Endometrium (tissue), 2 donors: ENCODE measurements at regions not wholly inside any gene's neighbourhood (a gene's known extent, or its start where the extent isn't known, plus 50 kb on each side); places are given as distances from the start of the nearest gene placed in this dataset.

ENCODE experiments used
- FAIRE-seq: peaks from 2 replicates; lab custom pipeline; 2012; peaks lifted over from hg19 to GRCh38; lab: Jason Lieb, UNC
- donor health status: control.
- donor health status: control.

DNA sequence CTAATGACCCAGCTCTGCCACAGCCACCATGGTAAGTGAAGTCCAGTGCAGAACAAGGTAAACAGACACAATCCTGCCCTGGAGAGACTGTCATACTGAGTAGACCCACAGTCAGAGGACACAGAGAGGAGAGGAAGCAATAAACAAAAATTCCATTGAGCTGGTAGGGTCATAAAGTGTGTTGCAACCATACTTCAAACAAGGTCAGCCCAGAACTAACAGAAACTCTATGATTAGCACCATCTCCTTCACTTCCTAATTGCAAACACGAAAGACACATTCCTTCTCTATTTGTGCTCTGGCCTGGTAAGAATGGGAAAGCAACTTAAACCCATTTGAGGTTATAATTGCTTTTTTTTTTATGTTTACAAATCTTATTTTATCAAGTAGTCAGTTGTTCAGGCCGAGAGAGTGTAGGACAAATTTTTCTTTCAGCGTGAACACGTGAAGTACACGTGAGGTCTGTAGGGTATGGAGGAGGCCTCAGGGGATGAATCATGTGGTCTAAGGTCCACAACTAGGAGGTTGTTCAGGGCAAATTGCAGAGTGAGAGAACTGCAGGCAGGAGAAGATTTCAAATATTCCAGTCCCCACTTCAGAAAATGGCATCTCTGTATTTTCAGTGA lies 71.4 kb upstream of the GLS start:
- FAIRE-seq, result no peak

DNA sequence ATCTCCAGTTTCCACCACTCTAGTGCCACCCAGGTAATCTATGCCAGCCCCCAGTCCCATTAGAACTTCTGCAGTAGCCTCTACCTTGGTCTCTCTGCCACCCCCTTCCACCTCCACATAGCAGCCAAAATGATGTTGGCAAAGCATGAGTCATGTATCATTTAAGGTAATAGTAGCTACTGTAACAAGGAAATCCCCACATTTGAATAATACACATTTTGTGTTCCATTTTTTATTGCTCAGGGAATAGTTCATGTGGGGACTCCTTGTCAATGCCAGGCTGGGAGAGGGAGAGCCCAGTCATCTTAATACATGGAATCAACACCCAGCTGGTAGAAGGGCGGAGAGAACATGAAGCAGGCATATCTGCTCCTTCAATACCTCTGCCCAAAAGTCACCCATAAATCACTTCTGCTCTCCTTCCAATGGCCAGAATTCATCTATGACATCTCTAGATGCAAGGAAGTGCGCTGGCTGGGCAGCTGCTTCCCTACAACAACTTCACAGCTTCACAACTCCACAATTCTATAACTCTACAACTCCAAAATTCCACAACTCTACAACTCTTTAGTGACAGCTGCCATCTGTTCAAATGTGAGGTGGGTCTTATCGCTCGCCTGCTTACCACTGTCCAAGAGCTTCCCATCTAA lies 70.6 kb upstream of the GLS start:
- FAIRE-seq, result no peak

DNA sequence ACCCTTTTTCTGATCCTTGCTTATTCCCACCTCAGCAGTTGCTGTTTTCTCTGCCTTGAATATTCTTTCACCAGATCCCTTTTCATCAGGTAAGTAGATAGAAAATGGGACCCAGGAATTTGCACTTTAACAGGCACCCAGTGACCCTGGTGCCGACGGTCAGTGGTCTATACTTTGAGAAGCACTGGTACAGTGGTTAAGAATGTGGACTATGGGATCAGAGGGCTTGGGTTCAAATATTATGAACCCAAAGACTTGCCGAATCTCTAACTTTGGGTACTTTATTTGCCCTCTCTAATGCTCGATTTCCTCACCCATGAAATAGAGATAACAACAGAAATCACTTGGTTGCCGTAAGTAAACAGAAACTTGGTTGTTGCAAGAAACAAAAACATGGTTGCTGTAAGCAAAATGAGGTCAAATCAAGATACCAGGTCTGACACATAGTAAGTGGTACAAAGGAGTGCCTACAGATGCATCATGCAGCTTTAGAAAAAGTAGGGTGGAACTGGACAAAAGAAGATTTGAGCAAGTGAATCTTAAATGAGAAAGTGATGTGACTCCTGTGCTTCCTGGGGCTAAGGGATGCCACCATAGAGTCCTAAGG lies 69.5 kb upstream of the GLS start:
- no peak for FAIRE-seq

DNA sequence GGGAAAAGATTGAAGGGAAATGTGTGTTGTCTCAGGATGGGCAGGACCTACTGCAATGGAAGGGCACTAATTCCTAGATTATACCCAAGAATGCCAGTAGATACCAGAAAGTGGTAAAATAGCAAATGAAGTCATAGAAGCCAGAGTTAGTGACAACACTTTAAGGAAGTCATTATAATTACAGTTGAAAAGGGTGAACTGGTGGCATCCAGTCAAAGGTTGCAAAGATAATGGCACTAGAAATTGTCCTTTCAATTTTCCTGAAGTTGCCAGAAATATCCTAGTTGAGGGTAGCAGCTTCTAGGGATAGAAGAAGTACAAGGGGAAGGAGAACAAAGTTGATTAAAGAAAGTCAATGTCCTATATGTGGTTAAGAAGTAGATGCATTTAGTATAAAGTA lies 68.8 kb upstream of the GLS start:
- FAIRE-seq, result no peak

DNA sequence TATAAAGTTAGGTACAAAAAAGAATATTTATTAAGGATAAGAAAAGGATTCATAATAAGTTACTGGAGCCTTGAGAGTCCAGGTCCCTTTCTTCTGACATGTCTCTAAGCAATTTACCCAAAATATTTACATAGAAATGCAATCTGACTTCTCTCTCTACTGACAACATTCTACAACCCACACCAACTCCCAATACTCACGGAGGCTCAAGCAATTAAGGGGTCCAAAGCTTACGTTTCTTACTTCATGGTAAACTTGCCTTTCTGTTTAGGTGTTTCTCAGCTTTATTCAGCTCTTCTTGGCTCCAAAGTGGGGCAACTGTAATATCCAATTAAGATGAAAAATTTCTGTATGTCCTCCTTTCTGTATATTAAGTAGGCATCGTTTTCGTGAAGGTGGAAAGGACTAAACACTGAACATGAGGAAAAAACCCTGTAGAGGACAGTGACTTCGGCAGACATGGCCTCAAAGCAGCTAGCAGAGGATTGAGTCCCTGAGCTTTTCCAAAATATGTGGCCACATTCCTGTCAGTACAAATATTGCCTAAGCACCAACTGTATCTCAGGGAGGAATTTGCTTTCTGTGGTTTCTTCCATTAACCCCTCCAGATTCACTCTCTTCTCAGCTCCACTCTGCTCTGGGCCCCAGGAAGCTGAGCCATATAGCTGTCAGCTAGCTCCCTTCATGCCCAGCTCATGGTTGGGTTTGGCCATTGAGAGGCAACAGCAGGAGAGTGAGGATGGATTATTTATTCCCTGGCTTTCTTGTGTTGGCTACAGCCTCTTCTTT lies 67.9 kb upstream of the GLS start:
- no peak for FAIRE-seq

DNA sequence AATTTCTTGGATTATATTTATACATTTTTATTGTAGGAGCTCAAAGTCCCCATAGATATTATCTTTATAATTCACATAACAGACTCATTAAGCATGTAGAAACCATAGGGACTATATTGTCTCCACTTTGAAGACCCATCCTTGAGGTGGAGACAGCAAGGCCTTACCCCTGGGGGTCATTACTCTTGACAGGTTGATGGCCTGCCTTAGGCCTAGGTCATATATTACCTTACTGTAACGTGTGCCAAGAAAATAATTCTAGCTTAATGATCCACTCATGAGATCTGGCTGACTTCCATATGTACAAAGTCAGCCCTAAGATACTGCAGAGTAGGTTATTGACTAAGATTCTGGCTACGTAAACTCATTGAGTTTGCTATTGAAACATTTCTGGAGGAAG lies 65.4 kb upstream of the GLS start:
- no peak for FAIRE-seq

DNA sequence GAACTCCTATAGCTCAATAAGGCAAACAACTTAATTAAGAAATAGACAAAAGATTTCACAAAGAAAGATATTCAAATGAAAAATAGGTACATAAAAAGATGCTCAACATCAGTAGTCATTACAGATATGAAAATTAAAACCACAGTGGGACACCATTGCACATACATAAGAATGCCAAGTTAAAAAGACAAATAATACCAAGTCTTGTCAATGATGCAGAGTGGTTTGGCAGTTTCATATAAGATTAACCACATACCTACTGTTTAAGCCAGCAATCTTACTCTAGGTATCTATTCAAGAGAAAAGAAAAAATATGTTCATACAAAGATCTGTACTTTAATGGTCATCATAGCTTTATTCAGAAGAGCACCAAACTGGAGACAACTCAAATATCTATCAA lies 63.5 kb upstream of the GLS start:
- FAIRE-seq, result no peak

DNA sequence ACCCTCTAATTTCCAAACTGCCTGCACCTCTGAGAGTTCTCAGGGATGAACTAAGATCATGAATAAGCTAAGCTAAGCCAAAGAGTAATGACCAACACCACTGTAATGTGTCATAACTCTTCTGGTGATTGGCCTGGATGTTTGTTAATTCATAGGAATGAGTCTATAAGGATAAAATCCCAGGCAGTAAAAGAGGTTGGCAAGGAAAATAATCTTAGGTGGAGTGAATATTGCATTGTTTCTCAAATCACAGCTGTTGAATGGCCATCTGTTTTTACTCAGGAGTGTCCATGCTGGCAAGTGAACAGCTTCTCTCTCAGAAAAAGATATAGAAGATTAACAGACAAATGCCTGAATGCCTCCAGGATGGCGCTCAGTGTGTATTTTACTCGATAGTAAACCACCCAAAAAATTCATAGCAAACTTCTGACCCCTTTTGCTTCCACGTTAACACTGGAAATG lies 60.8 kb upstream of the GLS start:
- FAIRE-seq, result no peak

DNA sequence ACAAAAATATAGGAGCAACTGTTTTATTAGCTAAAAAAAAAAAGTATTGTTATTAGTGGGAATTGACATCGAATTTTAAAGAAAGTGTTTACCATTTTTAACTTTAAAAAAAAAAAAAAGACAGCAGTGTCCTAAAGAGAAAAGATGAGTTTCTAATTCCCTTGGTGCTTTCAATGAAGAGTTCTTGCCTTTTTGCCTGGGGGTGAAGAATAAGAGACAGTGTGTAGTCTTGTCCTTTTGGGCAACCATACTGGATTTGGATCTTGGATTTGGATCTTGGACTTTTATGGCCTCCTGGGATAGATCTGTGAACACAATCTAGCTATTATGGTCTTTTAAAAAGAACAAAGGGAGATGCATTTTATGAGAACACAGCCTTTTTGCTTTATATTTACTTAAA lies 60.2 kb upstream of the GLS start:
- no peak for FAIRE-seq

DNA sequence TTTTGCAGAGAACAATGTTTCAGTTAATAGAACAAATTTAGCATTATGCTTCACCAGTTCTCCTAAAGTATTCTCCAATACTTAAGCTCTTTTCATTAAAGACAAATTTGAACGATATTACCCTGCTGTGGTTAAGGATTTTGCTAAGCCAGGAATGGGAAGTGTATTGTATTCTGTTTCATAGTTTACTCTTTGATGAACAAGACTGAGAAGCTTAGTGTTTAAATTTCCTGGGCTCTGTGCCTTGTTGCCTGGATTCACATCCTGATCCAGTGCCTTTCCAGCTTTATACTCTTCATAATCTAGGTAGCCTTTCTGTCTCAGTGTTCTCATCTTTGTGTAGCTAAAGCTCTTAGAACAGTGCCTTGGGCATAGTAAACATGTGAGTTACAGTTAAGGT lies 58.6 kb upstream of the GLS start:
- FAIRE-seq, result no peak

DNA sequence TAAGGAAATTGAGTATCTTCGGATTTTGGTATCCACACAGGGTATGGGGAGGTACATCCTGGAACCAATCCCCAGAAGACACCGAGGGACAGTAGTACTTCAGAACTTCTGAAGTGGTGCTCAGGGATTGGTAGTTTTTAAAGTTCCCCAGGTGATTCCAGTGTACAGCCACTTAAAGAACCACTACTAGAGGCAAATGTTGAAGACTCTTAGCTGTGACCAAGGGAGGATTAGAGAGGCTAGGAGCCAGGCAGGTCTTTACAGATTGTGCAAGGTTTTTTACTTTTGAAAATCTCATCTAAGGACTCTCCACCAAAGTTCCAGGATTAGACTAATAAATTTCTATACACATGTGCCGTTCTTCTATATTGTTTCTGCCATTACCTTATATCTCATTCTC lies 52.9 kb upstream of the GLS start:
- no peak for FAIRE-seq

DNA sequence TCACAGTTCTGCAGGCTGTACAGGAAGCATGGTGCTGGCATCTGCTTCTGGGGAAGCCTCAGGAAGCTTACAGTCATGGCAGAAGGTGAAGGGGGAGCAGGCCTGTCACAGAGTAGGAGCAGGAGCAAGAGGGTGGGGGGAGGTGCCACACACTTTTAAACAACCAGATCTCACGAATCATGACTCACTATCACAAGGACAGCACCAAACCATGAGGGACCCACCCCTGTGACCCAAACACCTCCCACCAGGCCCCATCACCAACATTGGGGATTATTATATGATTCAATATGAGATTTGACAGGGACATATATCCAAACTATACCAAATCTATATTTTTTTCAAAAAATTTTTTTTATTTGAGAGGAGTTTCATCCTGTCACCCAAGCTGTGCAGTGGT lies 51.0 kb upstream of the GLS start:
- no peak for FAIRE-seq
